Sigmoid colon (tissue), 4 donors: ENCODE measurements at regions not wholly inside any gene's neighbourhood (a gene's known extent, or its start where the extent isn't known, plus 50 kb on each side); places are given as distances from the start of the nearest gene placed in this dataset.

Source experiments
- EP300 ChIP-seq, 4 donors: sonication (generic); formaldehyde crosslinking; IDR thresholded peaks; one replicate each; pipeline ENCODE4 v1.6.1; 2017; ENCODE audit warnings: antibody characterized with exemption in 4 of 4
- POLR2A ChIP-seq, 2 donors: fragments of 450-650 bp; IDR thresholded peaks; one replicate each; pipeline ENCODE4 v1.6.1; 2016; ENCODE audit warnings: antibody characterized with exemption in 2 of 2, mild to moderate bottlenecking in 2 of 2, moderate library complexity in 2 of 2
- POLR2AphosphoS5 ChIP-seq, 4 donors: sonication (generic); formaldehyde crosslinking; IDR thresholded peaks; one replicate each; pipeline ENCODE4 v1.6.1; 2017; ENCODE audit warnings: antibody characterized with exemption in 4 of 4
- TF ChIP-seq, protein P1 (sequence below), 4 experiments: fragments of 450-650 bp in 3 of 4; fragments of 200-600 bp in 1 of 4; IDR thresholded peaks; one replicate each; pipeline ENCODE4 v1.5.1; 2016 to 2019; ENCODE audit warnings: antibody characterized with exemption in 4 of 4, mild to moderate bottlenecking in 3 of 4, moderate library complexity in 2 of 4

DNA sequence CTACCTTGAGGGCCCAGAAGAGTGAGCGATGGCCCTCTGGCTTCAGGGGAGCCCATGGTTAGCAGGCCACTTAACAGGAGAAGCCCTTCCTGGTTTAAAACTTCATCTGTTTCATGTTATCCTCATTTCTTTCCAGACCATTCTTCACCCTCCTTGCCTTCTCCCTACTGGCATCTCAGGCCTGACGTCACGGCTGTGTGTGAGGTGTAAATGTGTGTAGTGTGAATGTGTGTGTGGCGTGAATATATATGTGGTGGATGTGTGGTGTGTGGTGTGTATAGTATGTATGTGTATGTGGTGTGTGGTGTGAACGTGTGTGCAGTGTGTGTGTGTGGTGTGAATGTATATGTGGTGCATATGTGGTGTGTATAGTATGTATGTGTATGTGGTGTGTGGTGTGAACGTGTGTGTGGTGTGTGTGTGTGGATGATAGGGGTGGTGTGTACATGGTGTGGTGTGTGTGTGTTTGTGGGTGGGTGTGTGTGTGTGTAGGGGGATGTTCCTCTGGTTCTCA lies 88.5 kb downstream of the SOD2 start:
- TF ChIP-seq, protein P1, sequence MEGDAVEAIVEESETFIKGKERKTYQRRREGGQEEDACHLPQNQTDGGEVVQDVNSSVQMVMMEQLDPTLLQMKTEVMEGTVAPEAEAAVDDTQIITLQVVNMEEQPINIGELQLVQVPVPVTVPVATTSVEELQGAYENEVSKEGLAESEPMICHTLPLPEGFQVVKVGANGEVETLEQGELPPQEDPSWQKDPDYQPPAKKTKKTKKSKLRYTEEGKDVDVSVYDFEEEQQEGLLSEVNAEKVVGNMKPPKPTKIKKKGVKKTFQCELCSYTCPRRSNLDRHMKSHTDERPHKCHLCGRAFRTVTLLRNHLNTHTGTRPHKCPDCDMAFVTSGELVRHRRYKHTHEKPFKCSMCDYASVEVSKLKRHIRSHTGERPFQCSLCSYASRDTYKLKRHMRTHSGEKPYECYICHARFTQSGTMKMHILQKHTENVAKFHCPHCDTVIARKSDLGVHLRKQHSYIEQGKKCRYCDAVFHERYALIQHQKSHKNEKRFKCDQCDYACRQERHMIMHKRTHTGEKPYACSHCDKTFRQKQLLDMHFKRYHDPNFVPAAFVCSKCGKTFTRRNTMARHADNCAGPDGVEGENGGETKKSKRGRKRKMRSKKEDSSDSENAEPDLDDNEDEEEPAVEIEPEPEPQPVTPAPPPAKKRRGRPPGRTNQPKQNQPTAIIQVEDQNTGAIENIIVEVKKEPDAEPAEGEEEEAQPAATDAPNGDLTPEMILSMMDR (IDR thresholded peaks at IDR 0.05): no peak
- TF ChIP-seq POLR2AphosphoS5 (IDR thresholded peaks at IDR 0.05): no peak
- TF ChIP-seq POLR2A (IDR thresholded peaks at IDR 0.05): no peak
- no peak for TF ChIP-seq EP300 (IDR thresholded peaks at IDR 0.05)
